ENCODE measurements at regions not wholly inside any gene's neighbourhood (a gene's known extent, or its start where the extent isn't known, plus 50 kb on each side); places are given as distances from the start of the nearest gene placed in this dataset.
"Not testable (repeated sequence)": the region's sequence is repeated elsewhere in the genome, so short reads cannot be mapped to it uniquely, and the experiment has no call there.

DNA sequence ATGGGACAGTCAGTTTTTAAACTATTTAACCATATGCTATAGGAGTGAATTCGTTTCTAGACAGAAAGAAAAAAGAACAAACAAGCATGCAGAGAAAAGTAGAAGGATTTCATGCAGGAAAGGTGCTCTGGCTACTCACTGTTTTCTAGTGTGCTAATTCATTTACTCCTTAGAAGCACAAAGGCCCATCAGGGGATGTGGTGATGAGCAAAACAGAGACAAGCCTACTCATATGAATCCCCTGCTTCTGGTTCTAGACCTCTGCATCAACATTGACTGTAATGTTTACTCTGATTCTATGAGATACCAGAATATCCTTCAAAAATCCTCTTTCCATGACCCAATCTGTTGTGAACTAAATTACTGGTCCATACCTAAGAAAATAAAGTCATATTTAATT is 801.9 kb downstream of the PLOD2 start:
- DNase-seq: no peak

- no peak for DNase-seq
Observed at GRCh38 chr3:145368748-145369147, 792.2 kb downstream of the PLOD2 start.

DNA sequence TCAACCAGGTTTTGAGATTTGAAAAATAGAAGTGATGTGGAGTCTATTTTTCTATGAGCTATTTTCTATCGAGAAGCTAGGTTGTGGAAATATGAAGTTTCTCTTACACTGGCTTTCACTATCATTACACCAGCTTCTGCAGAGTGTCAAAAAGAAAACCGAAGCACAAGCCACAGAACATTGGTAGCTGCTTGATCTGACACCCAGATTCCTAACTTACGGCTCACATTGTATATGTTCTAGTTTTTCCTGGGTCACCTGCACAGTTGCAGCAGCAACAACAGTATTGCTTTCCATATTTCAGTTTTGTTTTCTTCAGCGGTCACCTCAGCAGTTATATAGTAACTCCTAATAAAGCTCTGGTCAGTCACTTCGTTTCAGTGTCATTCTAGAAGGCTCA is 790.1 kb downstream of the PLOD2 start:
- no peak for DNase-seq

DNA sequence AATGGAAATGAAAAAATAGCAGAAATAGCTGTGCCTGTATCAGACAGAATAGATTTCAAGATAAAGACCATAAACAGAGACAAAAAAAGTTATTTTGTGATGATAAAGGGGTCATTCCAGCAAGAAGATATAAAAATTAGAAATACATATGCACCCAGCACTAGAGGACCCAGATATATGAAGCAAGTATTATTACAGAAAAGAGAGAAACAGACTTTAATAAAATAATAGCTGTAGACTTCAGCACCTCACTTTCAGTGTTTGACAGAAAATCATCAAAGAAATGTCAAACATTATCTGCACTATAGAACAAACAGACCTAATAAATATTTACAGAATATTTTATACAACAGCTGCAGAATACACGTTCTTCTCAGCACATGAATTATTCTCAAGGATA is 783.7 kb downstream of the PLOD2 start:
- DNase-seq: no peak

DNA sequence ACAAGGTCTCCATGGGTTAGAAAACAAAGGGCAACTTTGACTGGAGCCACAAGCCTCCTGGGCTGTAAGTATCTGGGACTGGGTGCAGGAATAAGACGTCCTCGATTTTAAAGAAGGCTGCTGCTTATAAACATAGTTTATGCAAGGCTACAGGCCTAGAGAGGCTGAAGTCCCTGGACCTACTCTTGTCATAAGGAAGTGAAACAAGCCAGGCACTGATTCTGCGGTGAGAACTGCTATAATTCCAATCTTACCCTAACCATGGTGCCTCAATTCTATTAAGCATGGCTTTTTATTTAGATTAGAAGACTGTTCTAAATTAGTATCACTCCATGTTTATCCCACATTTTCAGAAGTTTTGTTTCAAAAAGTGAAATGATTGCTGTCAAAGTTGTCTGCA is 777.6 kb downstream of the PLOD2 start:
- no peak for DNase-seq

DNA sequence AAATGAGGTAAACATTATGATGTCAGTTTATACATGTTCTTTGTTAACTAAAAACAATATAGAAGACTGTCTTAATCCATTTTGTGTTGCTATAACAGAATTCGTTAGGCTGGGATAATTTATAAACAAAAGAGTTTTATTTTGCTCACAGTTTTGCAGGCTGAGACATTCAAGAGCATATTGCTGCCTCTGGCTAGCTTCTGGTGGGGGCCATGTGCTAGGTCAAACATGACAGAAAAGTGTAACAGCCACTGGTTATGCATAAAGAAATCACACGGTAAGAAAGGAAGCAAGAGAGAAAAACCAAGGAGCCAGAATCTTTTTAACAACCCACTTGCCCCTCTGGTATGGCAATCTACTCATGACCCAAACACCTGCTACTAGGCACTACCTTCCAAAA is 776.7 kb downstream of the PLOD2 start:
- no peak for DNase-seq

GRCh38 chr3:145387211-145387610 is 773.8 kb downstream of the PLOD2 start:
- no peak for DNase-seq

- no peak for DNase-seq
Observed at GRCh38 chr3:145395421-145395820, 765.6 kb downstream of the PLOD2 start.

- no peak for DNase-seq
Observed at GRCh38 chr3:145411605-145412004, 749.4 kb downstream of the PLOD2 start.

DNA sequence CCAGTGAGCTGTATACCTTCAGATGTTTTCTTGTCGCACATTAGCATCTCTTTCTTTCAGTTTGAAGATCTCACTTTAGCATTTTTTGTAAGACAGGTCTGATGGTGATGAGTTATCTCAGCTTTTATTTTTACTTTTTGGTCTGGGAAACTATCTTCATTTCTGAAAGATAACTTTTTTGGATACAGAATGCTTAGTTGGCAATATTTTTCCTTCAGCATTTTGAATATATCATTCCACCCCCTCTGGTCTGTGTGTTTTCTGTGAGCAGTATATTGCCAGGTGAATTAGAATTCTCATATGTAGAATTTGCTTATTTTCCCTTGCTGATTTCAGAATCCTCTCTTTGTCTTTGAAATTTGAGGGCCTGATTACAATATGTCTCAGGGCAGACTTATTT is 743.3 kb downstream of the PLOD2 start:
- DNase-seq: no peak

GRCh38 chr3:145422556-145422955 is 738.4 kb downstream of the PLOD2 start:
- no peak for DNase-seq

GRCh38 chr3:145427355-145427754 is 733.6 kb downstream of the PLOD2 start:
- no peak for DNase-seq

- DNase-seq: no peak
Observed at GRCh38 chr3:145429546-145429945, 731.4 kb downstream of the PLOD2 start.

GRCh38 chr3:145448436-145448835 is 712.5 kb downstream of the PLOD2 start:
- no peak for DNase-seq

- DNase-seq: no peak
Observed at GRCh38 chr3:145450018-145450682, 710.8 kb downstream of the PLOD2 start.

DNA sequence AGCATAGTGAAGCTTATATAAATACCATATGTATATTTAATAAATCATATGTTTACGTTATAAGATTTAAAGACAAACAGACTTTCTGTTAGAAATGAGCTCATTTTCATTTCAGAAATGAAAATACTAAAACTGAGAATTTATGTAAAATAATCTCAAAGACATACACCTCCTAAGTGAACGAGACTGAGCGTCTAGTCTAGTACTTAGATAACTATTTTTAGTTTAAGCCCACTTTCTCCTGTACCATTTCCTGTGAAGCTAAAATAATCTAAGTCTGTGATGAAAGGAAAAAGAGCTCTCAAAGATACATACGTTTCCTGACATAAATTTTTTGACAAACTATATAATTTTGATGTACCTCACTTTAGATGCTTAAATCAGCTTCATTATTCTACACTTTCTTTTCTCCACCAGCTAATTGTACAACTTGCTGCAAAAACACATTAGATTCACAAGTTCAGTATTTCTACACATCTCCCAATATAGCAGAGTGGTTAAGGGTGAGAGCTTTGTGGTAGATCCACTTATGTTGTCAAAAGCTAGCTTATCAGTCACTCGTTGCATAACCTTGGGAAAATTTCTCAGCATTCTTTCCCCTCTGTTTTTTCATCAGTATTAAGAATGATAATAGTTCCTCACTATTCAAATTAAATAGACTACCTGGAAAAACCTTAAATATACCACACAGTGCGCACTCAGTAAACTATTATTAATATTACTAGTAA is 703.0 kb downstream of the PLOD2 start:
- no peak for DNase-seq

GRCh38 chr3:145459681-145460080 is 701.3 kb downstream of the PLOD2 start:
- DNase-seq: not testable (repeated sequence)

- DNase-seq: no peak
Observed at GRCh38 chr3:145471976-145472375, 689.0 kb downstream of the PLOD2 start.

DNA sequence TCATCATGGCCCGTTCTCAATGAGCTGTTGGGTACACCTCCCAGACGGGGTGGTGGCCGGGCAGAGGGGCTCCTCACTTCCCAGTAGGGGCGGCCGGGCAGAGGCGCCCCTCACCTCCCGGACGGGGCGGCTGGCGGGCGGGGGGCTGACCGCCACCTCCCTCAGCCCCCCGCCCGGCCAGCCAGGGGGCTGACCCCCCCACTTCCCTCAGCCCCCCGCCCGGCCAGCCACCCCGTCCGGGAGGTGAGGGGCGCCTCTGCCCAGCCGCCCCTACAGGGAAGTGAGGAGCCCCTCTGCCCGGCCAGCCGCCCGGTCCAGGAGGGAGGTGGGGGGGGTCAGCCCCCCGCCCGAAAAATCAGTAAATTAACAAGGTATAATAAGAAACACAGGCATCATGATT is 678.2 kb downstream of the PLOD2 start:
- not testable (repeated sequence) for DNase-seq

GRCh38 chr3:145483992-145484391 is 677.0 kb downstream of the PLOD2 start:
- DNase-seq: no peak

DNA sequence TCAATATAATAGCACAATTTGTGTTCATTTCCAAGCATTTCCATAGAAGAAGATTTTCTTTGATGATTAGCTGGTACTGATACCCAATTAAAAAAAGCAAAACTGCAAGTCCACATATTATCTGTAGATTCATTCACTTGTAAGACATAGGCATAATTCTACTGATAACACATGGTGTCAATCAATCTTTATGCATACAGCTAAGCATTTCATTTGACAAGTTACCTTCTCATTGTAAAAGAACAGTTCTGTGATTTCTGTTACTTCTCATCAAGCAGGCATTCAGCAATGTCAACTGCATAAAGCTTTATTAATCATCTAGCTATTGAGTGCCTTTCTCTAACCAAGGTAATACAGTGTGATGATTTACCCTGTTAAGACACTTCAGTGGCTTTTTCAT is 672.0 kb downstream of the PLOD2 start:
- no peak for DNase-seq

- no peak for DNase-seq
Observed at GRCh38 chr3:145490088-145491048, 670.6 kb downstream of the PLOD2 start.

DNA sequence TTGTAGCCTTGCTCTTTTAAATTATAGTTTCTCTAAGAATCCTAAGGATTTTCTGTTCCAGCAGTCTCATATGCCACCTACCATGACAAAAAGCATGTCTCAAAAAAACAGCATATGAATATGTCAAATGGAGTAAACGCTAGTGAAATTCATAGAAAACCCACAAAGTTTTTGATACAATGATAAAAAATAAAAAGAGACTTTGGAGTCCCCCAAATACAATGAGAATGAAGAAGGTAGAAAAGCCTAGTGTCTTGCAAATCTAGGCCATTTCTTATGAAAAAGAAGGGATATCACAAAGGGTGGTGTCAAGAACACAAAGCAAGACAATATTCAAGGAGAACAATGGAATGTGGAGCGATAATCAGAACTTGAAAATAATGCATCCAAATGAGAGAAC is 668.5 kb downstream of the PLOD2 start:
- DNase-seq: no peak

DNA sequence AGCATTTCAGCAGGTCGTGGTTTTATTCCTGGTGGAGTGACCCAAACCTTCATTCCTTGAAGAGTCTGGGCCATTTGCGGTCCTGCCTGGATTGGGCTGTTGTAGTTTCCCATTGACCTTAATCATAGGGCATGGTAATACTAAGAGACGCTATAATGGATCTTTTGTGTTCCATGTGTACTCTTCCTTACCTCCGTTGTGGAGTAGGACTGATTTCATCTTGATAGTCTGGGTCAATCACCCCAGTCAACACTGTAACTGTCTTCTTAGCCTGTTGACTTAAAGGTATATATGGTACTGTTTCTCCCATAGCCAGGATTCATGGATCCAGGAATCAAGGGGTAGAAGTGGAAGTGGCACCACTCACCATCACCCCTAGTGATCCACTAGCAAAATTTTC is 643.6 kb downstream of the PLOD2 start:
- DNase-seq: not testable (repeated sequence)

All from CD4-positive, alpha-beta T cell treated with Interferon gamma for 1 hour (primary cell).